Endothelial cell (in vitro differentiated cells): ENCODE measurements at regions not wholly inside any gene's neighbourhood (a gene's known extent, or its start where the extent isn't known, plus 50 kb on each side); places are given as distances from the start of the nearest gene placed in this dataset.

Experiments
- DNase-seq: peaks from one replicate; pipeline ENCODE4 v3.0.0; 2021; ENCODE audit warnings: low spot score
- H3K27ac Mint-ChIP-seq: one replicate; pipeline ENCODE4 v1.8.0; 2021; ENCODE audit warnings: mixed read lengths, inconsistent platforms; ENCODE audit not compliant: unreplicated experiment
- H3K27me3 Mint-ChIP-seq: one replicate; pipeline ENCODE4 v1.8.0; 2021; ENCODE audit warnings: mild to moderate bottlenecking, moderate library complexity, mixed read lengths, inconsistent platforms; ENCODE audit not compliant: unreplicated experiment
- H3K36me3 Mint-ChIP-seq: one replicate; pipeline ENCODE4 v1.8.0; 2021; ENCODE audit warnings: mild to moderate bottlenecking, low read depth, mixed read lengths, inconsistent platforms; ENCODE audit not compliant: unreplicated experiment
- H3K4me1 Mint-ChIP-seq: one replicate; pipeline ENCODE4 v1.8.0; 2021; ENCODE audit warnings: mild to moderate bottlenecking, mixed read lengths, inconsistent platforms; ENCODE audit not compliant: unreplicated experiment
- H3K4me3 Mint-ChIP-seq: one replicate; pipeline ENCODE4 v1.8.0; 2021; ENCODE audit warnings: mild to moderate bottlenecking, mixed read lengths, inconsistent platforms; ENCODE audit not compliant: unreplicated experiment
- H3K9me3 Mint-ChIP-seq: one replicate; pipeline ENCODE4 v1.8.0; 2021; ENCODE audit warnings: mixed read lengths, inconsistent platforms; ENCODE audit not compliant: unreplicated experiment
- CTCF ChIP-seq: fragments of 200-600 bp; sonication (generic); IDR thresholded peaks from one replicate; pipeline ENCODE4 v1.5.0; 2021; ENCODE audit warnings: antibody characterized with exemption; ENCODE audit not compliant: unreplicated experiment

- Mint-ChIP-seq H3K4me1 (no peaks in the 10 kb centered on the region), H3K27me3 (no peaks in the 10 kb centered on the region), H3K9me3 (no peaks in the 10 kb centered on the region), H3K27ac (no peak overlapping the region), H3K4me3 (no peak overlapping the region), H3K36me3 (no peaks in the 10 kb centered on the region)
- no peak for DNase-seq
- TF ChIP-seq CTCF, result no peak
These were observed 458.8 kb upstream of the NRXN1 start for GRCh38 chr2:51490576-51491234.

- H3K27me3 Mint-ChIP-seq, result no peaks in the 10 kb centered on the region
- H3K36me3 Mint-ChIP-seq, result no peaks in the 10 kb centered on the region
- DNase-seq, result no peak
- no peaks in the 10 kb centered on the region for H3K4me1 Mint-ChIP-seq
- no peak overlapping the region for H3K27ac Mint-ChIP-seq
- H3K4me3 Mint-ChIP-seq, result no peak overlapping the region
- no peaks in the 10 kb centered on the region for H3K9me3 Mint-ChIP-seq
- no peak for TF ChIP-seq CTCF
These were observed 452.7 kb upstream of the NRXN1 start for GRCh38 chr2:51484605-51485004.

GRCh38 chr2:51483720-51484119 lies 451.8 kb upstream of the NRXN1 start:
- no peak for DNase-seq
- Mint-ChIP-seq H3K9me3 (no peaks in the 10 kb centered on the region), H3K27ac (no peak overlapping the region), H3K4me3 (no peak overlapping the region), H3K4me1 (no peaks in the 10 kb centered on the region), H3K36me3 (no peaks in the 10 kb centered on the region), H3K27me3 (no peaks in the 10 kb centered on the region)
- no peak for TF ChIP-seq CTCF

- Mint-ChIP-seq H3K27ac (no peak overlapping the region), H3K9me3 (no peaks in the 10 kb centered on the region), H3K27me3 (no peaks in the 10 kb centered on the region), H3K36me3 (no peaks in the 10 kb centered on the region), H3K4me3 (no peak overlapping the region), H3K4me1 (no peaks in the 10 kb centered on the region)
- no peak for DNase-seq
- TF ChIP-seq CTCF, result no peak
These were observed 440.9 kb upstream of the NRXN1 start for GRCh38 chr2:51472783-51473182.

GRCh38 chr2:51472300-51472699 lies 440.4 kb upstream of the NRXN1 start:
- Mint-ChIP-seq H3K36me3 (no peaks in the 10 kb centered on the region), H3K9me3 (no peaks in the 10 kb centered on the region), H3K27ac (no peak overlapping the region), H3K4me1 (no peaks in the 10 kb centered on the region), H3K27me3 (no peaks in the 10 kb centered on the region), H3K4me3 (no peak overlapping the region)
- TF ChIP-seq CTCF, result no peak
- no peak for DNase-seq
